ENCODE measurements at regions not wholly inside any gene's neighbourhood (a gene's known extent, or its start where the extent isn't known, plus 50 kb on each side); places are given as distances from the start of the nearest gene placed in this dataset.

DNA sequence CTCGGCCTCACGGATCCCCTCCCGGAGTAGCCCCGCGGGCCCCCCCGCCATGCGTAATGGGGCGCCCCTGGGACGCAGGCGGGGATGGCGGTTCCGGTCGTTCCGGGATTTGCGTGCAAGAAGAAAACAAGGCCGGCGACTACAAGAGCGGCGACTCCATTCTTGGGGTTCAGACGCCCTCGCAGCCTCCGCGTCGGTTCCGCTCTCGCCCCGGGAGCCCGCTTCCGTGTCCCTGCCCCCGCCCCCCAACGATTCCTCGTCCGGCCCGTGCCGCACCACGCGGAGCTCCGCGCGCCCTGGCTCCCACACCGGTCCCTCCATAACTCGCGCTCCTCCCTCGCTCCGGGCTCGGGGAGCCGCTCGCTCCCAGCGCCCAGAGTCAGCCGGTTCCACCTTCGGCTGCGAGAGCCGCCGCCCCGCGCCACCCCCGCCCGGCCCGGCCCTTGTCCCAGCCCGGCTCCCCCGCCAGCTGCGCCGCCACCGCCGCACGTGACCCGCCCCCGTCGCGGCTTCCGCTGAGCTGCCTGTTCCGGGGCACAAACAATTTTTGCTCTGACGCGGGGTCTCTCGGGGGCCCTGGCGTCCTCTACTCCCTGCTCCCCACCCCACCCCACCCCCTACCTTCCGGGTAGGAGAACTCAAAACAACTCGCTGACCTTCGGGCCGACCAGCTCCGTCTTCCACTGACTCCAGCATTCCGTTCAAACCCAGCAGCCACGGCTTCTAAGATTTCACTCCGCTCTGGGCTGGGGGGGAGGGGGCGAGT, 78.8 kb upstream of the BCOR start (continued):
- TF ChIP-seq POLR2G (IDR thresholded peaks at IDR 0.05; ENCODE audit: low read depth, low read length) (no peak), ZNF281 (CRISPR knock-in tag; IDR thresholded peaks at IDR 0.05; ENCODE audit: borderline replicate concordance) (0 out of 2 replicates have a peak, but pooled peaks have one; percentile 22), ZSCAN22 (CRISPR knock-in tag; IDR thresholded peaks at IDR 0.05) (0 out of 2 replicates have a peak, but pooled peaks have one; percentile 14), MIXL1 (CRISPR knock-in tag; IDR thresholded peaks at IDR 0.05) (no peak), AGO2 (optimal IDR thresholded peaks at IDR 0.05; ENCODE audit: low read depth, low read length) (peak; percentile 31), ONECUT2 (CRISPR knock-in tag; IDR thresholded peaks at IDR 0.05) (no peak), EZH2 (conservative IDR thresholded peaks at IDR 0.05; ENCODE audit: low read depth, low read length) (no peak), ZNF614 (CRISPR knock-in tag; IDR thresholded peaks at IDR 0.05; ENCODE audit: borderline replicate concordance) (no peak)
- TF ChIP-seq, protein P1, sequence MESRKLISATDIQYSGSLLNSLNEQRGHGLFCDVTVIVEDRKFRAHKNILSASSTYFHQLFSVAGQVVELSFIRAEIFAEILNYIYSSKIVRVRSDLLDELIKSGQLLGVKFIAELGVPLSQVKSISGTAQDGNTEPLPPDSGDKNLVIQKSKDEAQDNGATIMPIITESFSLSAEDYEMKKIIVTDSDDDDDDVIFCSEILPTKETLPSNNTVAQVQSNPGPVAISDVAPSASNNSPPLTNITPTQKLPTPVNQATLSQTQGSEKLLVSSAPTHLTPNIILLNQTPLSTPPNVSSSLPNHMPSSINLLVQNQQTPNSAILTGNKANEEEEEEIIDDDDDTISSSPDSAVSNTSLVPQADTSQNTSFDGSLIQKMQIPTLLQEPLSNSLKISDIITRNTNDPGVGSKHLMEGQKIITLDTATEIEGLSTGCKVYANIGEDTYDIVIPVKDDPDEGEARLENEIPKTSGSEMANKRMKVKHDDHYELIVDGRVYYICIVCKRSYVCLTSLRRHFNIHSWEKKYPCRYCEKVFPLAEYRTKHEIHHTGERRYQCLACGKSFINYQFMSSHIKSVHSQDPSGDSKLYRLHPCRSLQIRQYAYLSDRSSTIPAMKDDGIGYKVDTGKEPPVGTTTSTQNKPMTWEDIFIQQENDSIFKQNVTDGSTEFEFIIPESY (CRISPR knock-in tag; IDR thresholded peaks at IDR 0.05) = no peak

All from HepG2 (cell line).